Gastrocnemius medialis (tissue), 4 donors: ENCODE measurements at regions not wholly inside any gene's neighbourhood (a gene's known extent, or its start where the extent isn't known, plus 50 kb on each side); places are given as distances from the start of the nearest gene placed in this dataset.
"Not testable (repeated sequence)": the region's sequence is repeated elsewhere in the genome, so short reads cannot be mapped to it uniquely, and the experiment has no call there.

Experiments
- CTCF ChIP-seq, 5 experiments: fragments of 450-650 bp in 3 of 5; fragments of 200-600 bp in 2 of 5; sonication (generic) in 2 of 5; IDR thresholded peaks in 4 of 5; conservative IDR thresholded peaks in 1 of 5; 1 replicate in 4 of 5; 2 replicates in 1 of 5; pipeline ENCODE4 v1.5.1; 2016 to 2019; ENCODE audit warnings: antibody characterized with exemption in 5 of 5, mild to moderate bottlenecking in 3 of 5, moderate library complexity in 3 of 5
- POLR2A ChIP-seq, 2 donors: fragments of 450-650 bp; IDR thresholded peaks; one replicate each; pipeline ENCODE4 v1.6.1; 2017; ENCODE audit warnings: antibody characterized with exemption in 2 of 2, mild to moderate bottlenecking in 2 of 2, moderate library complexity in 2 of 2

DNA sequence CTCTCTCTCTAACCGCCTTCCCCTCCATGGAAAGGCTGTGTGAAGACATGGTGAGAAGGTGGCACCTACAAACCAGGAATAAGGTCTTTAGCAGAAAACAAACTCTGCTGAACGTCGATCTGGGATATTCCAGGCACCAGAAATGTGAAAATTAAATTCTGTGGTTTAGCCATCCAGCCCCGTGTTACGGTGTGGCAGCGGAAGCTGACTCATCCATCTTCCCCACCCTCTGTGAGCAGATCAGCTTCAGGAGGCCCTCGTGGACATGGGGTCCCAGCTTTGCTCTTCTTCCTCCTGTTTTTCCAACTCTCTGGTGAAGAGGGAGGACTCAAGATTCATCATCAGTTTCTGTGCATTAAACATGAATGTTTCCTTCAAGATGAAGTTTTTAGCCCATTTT lies 1164.8 kb downstream of the RPIA start:
- TF ChIP-seq CTCF (IDR thresholded peaks at IDR 0.05 in 4 of 5, conservative IDR thresholded peaks at IDR 0.05 in 1 of 5); POLR2A (IDR thresholded peaks at IDR 0.05): not testable (repeated sequence)
